NK-92 treated with Interleukin-12 subunit alpha and Interleukin-12 subunit beta, amount 100 ng/mL, for 24 hours (cell line): ENCODE measurements at regions not wholly inside any gene's neighbourhood (a gene's known extent, or its start where the extent isn't known, plus 50 kb on each side); places are given as distances from the start of the nearest gene placed in this dataset.

Experiments
- DNase-seq: peaks from one replicate; lab custom pipeline; 2025; lab: John Stamatoyannopoulos, UW

DNA sequence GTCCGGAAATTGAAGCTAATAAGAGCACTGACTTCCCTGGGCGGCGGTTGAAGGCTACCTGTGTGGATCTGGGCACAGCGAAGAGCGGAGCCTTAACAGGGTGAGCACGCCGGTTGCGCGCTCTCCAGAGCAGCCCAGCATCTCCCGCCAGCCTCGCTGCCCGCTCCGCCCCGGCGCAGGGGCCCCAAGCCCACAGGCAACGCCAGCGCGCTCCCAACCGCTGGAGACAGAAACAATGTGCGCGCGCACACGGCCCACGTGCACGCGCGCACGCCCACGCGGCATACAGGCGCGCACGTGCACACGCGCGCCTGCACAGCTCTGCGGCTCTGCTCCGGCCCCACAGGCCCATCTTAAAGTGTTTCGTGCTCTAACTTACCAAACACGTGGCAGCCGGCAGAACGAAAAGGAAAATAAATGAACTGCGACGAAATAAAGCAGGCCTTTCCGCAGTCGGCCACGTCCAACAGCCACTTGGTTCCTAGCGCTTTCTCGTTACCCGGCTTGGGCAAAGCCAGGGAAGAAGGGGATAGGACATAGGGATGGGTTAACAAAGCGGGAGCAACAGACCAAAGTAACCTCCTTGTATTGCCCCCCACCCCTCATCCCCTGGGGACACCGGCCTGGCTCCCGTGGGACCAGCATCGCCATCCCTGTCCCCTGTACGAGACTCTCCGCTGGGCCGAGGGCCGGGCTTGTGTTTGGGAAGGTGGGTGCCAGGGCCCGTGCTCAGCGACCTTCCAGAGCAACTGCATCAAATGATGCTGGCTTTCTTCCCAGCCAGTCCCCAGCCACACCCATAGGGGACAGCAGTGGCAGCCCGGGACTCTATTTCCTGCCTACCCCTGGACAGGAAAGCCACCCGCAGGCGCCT is 203.7 kb downstream of the ABHD5 start:
- DNase-seq = no peak

DNA sequence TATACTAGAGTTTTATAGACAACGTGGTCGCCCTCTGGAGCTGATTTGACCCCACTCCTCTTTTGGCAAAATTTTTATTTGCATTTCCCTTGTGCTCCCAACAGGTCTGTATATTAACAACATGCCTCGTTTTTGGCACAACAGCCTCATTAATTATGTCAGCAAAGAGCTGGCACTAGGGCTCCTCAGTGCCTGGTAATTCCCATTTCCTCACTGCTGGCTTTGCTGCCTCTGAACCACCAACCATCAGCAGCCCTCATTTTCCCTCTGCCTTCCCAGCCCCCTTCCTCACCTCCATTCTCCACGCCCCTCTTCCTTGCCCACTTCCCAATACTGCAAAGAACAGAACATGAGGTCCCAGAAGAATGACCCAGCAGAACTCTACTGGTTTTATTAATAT is 204.8 kb downstream of the ABHD5 start:
- DNase-seq = no peak

DNA sequence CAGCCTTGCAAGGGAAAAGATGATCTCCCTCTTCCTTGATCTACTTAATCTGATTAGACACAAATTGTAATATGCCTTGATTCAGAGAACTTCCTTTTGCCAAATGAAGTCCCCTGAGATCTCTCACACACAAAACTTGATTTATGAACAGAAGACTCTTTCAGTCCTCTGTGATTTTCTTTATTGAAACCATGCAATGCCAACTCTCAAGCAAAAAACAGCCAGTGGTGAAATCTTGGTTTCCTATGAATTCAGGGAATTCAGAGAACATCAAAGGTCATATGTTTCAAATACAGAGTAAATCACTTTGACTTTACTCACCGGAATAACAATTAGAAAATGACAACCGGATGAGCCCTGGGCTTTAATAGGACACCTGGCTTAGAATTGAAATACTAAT is 211.7 kb downstream of the ABHD5 start:
- DNase-seq = no peak

DNA sequence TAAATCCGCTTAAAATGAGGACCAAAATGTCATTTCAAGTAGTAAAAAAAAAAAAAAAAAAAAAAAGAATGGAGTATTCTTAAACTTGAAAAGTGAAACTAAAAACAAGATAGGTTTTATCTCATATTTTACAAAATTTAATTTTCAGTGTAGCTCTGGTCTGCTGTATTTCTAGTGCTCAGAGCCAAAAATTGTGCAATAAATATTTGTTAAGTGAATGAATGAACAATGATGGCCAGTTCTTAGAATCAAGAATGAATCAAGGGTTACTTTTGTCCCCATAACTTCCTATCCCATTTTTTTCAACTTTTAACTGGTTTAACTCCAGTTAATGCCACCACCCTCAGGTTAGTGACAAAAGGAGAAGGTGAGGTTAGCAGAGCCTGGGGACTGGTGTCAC is 214.4 kb downstream of the ABHD5 start:
- DNase-seq = no peak

DNA sequence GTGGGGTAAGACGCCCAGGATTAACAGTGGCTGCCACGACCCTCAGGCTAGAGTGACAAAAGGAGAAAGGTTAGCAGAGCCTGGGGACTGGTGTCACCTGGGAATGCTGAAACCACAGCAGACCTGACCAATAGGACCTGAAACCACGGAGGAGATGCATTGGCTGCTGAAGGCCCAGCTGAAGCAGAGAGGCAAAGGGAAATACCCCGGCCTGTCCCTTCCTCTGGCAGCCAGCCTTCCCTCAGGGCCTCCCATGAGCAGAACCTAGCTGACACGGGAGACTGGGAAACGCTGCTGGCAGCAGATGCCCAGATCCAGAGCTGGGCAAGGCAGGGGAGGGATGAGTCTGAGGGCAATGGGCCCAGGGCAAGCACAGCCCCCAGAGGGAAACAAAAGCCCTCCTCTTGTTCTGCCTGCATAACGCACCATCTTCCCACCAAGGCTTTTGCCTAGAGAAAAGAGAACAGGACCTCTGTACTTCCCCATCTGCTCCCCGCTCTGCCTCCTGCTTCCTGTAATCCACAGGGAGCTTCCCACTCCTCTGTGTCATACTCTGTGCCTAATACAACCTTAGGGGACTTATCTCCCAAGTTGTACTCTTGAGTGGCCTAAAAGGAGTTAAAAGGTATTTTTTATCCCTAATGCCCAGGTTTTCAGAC is 216.2 kb downstream of the ABHD5 start:
- no peak for DNase-seq

DNA sequence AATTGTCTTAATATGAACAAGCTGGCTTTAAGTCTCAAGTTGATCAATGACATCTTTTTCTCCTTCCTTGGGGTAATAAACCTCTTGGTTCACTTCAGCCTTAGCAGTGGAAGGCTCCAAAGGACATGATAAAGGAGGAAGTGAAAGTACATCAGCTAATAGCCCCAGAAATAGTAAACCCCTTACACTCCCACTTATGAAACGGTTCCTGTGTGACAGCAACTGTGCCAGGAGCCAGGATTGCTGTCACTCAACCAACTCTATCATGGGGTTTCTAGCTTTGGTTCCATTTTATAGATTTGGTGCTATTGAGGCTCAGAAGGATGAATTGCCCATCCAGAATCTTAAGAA is 216.7 kb downstream of the ABHD5 start:
- no peak for DNase-seq

DNA sequence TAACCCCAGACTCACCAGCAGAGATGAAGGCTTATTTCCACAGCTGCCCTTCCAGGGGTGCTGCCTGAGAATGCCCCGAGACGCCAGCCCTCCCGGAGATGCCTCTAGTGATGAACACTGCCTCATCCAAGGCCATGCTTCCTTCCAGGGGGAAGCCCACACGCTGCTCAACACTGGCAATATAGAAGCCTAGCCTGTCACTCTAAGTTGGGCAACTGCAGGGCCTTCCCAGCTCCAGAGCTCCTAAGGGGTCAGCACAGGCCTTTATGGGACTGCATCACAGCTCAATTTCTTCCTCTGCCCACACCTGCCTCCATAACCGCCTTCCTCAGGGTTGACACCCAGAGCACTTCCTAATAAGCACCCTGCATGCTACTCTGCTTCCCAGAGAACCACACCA is 217.7 kb downstream of the ABHD5 start:
- no peak for DNase-seq

DNA sequence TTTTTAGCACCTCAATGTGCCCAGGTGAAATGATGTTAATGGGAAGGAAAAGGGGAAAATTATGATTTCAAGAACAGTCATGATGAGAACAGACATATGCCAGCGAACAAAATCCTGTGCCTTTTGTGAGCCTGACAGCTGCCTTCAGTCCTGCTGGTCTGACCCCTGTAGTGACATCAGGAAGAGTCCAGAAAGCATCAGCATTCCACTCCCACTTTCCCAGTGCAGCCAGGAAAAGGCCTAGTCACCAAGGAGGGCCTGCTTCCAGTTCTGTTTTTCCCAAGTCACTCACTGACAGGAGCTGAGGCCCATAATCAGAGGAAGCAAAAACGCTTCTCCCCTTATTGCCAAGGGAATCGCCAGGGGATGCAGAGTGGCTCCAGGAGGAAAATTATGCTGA is 218.4 kb downstream of the ABHD5 start:
- DNase-seq = no peak

DNA sequence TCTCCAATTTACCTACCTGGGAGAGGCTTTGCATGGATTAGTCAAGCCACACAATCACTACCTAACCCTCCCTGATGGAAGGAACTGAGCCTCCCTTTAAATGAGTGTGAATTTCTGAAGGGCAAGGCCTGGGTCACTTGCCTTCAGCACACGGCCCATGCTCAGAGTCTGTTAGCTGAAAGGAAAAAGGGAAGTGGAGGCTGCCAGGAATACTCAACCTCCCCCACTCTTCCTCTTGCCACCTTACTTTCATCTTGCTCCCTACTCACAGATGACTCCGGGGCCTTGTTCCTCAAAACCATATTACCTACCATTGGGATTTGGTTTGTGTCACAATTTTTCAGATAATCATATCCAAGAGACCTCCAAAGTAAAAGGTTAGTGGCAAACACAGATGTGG is 220.0 kb downstream of the ABHD5 start:
- DNase-seq = no peak

DNA sequence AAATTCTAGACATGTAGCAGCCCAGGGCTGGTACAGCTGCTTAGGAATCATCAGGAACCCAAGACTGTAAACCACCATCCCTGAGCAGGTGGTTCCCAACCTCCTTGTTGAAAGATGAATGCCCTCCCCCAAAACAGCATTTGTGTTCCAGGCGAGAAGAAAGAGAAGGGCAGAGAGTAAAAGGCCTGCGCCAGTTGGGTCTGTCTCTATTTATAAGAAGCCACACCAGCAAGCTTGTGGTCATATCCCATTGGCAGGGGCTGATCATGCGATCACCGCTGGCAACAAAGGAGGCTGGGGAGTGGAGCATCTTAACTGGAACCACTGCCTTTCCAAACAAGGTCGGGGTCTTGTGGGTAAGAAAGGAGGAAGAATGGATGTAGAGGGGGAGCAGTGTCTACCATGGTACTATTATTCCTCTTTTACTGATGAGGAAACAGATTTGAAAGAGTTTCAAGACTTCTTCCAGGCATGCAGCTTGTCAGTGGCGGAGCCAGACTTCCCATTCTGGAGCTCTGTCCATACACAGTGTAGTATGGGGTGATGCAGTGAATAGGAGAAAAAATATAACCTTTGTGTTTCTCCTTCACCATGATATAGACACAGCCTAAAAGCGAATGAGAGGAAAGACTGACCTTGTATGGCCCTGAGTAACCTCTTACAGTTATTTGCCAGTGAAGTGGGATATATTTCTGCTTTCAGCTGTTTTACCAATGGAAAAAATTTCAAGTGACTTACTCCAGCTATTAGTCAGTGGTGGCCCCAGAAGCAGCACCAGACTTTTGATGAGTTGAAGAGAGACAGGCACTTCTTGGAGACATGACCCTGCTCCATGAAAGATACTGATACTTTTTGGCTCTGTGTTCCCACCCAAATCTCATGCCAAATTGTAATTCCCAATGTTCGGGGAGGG is 222.6 kb downstream of the ABHD5 start:
- DNase-seq = no peak

DNA sequence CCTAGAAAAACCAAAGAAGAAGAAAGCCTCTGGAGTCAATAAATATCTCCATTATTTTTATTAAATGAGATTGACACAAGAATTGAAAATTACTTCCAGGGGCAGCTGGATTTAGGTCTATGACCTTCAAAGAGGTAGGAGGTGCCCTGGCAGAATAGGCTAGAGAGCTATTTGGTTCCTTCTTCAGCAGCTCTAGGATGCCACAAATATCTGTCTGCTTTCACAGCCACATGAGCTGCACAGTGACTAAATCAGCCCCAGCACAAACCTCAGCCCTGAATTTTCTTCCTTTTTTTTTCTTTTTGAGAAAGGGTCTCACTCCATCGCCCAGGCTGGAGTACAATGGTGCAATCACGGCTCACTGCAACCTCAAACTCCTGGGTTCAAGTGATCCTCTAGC is 223.5 kb downstream of the ABHD5 start:
- no peak for DNase-seq

DNA sequence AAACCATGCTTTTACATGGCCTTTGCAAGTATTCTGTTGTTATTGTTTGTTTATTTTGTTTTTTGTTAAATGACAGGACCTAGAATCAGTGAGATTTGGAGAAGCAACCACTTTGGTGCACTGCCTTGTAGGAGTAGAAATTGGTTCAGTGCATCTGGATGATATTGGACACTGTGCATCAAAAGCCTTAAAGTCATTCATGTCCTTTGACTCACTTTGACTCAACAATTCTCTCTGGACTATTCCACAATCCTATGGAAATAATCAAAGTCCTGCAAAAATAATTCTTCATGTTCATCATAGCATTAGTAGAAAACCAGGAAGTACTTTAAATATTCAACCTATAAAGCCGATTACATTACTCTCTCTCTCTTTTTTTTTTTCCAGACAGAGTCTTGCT is 224.8 kb downstream of the ABHD5 start:
- DNase-seq = no peak

DNA sequence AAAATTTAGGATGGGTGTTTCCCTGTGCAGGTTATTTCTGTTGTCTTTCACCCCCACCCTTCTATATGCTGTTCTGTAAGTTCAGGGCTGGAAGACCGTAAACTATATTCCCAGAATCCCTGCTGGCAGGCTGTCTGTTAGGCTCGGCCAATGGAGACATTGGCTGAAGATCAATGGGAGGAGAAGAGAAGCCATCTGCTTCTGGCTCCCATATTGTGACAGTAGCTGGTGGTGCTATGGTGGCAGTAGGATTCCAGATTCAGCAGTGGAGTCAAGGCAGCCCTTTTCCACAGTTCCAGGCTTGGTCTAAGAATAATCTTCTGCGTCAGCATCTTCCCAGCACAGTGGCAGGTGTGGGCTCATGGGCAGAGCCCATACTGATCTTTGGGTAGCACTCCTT is 226.6 kb downstream of the ABHD5 start:
- no peak for DNase-seq

DNA sequence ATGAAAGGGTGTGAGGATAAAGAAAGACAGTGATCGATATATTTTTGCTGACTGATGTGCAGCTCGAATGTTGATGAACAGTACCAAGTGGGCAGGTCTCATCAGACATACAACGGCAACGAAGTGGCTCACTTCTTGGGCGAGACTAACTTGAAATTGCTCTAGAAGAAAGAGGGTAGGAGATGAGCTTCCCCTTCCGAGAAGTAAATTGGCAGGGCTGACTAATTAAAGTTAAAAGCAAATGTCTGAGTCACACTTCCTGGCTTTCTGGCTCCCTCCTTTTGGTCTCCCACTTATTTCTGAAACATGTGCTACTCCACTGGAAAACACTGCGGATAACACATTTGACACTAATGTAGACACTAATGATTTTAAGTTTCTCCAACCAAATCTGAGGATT is 228.3 kb downstream of the ABHD5 start:
- DNase-seq = no peak

DNA sequence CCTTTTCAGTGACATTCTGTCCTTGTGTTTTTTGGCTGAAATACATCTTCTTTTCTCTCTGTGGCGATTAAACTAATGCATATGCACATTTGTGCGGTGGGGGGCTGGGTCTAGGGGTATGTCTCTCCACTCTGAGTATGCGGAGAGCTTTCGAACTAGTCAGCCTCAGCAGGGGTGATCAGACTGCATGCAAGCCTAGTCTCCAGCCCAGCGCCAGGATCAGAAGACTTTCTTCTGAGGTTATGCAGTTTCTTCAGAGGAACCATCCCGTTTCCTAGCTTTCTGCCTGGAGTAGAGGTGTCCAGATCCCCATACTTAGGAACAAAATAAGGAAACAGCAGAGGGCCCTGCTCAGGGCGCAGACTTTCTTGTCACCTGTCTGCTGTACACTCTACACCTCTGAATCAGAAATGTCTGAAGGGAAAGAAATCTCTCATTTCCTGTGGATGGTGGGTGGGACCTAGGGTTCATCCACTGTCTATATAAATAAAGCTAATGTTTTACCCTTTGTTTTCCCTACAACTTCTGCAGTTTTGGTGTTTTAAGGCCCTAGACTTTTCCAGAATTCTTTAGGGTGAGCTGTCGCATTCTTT is 230.4 kb downstream of the ABHD5 start:
- no peak for DNase-seq

DNA sequence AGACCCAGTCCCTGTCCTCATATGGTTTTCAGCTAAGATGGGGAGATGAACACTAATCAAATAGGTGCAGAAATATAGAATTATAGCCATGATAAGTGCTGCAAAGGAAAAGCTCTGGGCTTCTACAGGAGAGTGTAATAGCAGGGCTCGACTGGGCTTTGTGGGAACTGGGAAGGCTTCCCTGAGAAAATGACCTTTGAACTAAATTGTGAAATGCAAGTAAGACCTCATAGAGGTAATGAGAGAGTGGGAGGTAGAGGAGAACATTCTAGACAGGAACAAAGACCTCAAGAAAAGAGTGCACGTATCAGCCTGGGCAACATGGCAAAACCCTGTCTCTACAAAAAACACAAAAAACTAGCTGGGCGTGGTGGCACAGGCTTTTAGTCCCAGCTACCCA is 231.6 kb downstream of the ABHD5 start:
- no peak for DNase-seq

DNA sequence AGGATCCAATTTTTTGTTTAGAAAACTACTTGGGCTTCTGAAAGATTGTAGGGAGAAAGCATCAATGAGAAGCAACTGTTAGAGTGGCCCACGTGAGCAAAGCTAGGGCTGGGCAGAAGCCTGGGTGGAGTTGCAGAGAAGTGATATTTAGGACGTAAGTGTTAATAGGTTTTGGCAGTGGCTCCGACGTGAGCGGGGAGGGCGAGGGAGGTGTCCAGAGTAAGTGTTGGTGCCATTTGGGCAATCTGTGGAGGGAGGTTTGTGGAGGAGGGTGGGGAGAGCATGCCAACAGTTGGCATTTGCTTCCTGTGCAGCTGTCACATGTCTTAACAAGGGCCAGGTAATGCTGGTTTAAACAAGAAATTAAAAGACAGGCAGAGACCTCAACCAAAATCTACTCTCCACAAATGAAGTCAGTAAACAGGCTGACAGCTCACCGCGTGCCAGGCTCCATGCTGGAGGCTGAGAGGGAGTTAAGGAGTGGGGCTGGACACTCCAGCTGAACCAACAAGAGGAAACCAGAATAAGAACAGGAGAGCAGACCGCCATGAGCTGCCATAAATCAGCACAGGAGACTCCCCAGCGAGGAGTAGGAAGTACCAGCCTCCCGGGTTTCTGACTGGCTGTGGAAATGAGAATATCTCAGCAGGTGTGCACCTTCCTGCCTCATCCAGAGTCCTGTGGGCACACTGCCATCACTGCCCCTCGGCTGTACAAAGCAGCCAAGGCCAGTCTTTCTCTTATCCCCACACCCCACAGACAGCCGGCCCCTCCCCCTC is 232.6 kb downstream of the ABHD5 start:
- DNase-seq = no peak

DNA sequence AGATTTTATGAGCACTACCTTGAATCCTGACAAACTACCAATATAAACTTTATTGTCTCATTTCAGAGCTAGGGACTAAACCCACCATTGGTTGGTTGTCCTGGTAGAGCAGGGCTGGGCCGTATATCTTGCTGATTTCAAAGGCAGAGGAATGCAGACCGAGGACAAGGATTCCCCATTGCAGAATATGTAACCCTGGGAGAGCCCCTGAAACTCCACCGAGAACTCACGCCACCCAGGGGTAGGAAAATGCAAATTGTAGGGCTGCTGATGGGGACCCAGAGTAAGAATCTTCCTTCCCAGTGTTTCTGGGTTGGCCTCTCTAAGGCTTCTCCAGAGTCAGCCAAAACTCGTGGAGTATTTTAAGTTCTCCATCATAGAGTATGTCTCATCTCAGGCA is 235.3 kb downstream of the ABHD5 start:
- no peak for DNase-seq

DNA sequence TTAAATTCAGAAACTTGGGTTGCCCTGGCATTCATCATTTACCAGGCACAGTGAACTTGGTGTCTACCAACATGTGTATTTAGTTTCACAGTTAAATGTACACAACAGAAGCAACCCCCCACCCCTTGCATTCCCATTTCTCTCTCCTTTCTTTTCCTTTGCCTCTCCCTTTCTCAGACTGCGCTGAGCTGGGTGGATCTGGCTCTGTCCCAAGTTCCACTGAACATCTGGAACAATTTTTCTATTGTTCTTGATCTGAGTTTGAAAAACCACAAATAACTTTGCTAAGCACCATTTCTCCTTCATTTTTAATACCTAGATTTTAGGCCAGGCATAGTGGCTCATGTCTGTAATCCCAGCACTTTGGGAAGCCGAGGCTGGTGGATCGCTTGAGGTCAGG is 242.2 kb downstream of the ABHD5 start:
- no peak for DNase-seq

DNA sequence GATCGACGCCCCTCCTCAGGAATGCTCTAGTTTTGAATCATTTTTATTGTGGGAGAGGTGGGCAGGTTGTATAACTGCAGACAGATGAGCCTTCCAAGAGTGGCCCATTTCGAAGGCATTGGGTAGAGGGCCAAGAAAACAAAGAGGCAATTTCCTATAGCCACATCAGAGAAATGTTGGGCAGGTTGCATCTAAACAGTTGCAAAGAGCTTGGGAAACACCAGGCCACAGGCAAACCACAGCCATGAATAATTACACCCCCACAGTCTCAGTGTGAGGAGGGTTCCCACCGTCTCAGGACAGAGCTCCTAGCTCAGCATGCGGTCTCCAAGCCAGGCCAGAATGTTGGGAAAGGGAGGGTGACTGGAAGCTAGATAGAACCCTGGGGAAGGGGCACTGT is 257.3 kb downstream of the ABHD5 start:
- DNase-seq = no peak

DNA sequence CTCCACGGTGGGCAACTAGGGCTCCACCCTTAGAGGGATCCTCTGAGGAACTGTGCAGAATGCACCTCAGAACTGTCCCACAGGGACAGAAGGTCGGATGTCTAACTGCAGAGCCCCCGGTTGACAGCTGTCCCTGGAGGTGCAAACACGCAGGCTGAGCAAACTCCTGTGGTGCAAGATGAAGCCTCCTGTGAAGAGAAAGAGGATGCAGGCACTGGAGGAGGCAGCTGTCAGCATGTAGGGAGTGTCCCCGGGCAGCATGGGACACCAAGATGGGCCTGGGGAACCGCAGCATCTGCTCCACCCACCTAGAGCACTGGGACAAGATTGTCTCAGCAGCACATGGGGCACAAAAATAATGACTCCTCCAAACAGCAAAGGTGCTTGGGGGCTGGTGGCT is 258.9 kb downstream of the ABHD5 start:
- no peak for DNase-seq

DNA sequence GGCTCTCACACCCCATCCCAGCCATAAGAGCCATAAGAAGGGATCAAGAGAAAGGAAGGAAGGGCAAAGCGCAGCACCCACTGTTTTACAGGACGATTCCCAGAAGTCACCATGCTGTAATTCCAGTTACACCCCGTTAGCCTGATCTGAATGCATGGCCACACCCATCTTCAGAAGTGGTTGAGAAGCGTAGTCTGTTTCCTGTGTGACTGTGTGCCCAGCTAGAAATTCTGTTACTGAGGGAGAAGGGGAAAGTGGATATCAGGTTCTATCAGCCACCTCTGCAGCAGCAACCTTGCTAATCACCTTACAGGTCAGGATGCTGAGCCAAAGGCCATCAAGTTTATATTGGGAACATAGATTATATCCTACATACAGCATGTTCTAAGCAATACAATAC is 260.0 kb downstream of the ABHD5 start:
- DNase-seq = no peak
